ENCODE measurements at regions not wholly inside any gene's neighbourhood (a gene's known extent, or its start where the extent isn't known, plus 50 kb on each side); places are given as distances from the start of the nearest gene placed in this dataset.

- DNase-seq: no peak
Measured at GRCh38 chr2:220127311-220127710, 499.9 kb downstream of the SLC4A3 start.

- no peak for DNase-seq
Measured at GRCh38 chr2:220127876-220128275, 500.4 kb downstream of the SLC4A3 start.

GRCh38 chr2:220129391-220129790 is 502.0 kb downstream of the SLC4A3 start:
- DNase-seq: no peak

DNA sequence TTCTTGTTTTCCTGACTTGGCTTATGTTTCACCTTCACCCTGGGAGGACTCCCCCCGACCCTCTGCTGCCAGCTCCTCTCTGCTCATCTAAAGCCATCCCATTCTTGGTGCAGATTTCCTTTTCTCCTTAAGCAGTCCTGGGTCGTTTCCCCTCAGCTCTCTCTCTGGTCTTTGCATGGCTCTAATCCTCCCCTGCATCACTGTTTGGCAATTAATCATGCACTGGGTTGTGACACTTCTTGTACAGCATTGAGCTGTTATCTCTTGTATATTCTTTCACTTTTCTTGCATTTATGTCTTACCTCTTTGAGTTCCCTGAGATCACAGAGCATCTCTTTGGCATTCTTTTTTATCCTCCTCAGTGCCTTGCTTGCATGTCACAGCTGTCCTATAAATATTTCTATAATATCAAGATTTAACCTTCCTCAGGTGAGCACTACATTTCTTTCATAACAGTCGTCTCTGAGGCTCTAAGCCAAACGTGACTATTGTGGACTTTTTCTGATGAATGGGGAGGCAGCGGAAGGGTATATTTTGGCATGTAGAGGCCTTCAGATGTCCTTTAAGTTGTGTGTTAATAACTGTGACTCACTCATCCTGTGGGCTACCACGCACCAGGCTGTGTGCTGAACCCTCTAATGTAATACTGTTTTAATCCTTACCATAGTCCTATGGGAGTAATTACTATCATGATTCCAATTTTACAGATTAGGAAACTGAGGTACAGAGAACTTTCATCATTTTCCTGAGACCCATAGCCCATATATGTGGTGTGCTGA is 507.5 kb downstream of the SLC4A3 start:
- DNase-seq: no peak

- DNase-seq: no peak
Measured at GRCh38 chr2:220143336-220143735, 515.9 kb downstream of the SLC4A3 start.

GRCh38 chr2:220144411-220144810 is 517.0 kb downstream of the SLC4A3 start:
- DNase-seq: no peak

DNA sequence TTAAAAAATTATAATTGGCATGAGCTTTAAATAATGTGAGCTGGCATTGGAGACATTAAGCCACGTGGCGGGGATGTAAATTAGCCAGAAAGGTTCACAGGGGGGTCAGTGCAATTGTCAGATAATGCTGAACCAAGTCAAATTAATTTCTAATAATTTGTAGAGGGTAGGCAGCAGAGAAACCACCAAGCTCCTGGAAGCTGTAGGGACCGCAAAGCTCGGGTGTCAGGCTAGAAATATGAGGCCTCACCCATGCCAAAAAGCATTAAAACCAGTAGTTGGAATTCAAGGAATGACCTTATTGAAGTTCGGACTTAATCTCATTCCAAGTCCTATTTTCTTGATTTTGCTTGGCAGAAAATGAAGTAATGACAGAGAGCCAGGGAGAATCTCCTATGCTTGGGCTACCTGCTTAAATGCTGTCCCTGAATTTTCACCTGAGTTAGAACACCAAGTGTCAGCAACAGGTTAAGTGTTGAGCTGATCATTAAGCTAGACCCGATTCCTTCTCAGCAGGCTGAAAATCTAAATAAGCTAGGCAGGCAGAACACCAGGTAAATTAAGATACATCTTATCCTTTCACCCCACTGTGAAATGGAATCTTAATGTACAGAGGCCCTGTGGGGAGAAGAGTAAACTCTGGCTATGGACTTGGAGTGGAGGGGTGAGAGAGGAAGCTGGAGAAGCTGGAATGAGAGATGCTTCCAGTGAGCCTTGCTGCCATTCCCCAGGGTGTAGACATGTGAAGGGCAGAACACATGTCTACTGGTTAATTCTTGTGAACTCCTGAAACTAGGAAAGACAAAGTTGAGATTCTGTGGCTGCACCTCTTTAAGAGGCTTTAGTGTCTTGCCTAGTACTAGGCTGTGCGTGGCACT is 520.0 kb downstream of the SLC4A3 start:
- no peak for DNase-seq

- peak; percentile 38 for DNase-seq
Measured at GRCh38 chr2:220148471-220149248, 521.2 kb downstream of the SLC4A3 start.

DNA sequence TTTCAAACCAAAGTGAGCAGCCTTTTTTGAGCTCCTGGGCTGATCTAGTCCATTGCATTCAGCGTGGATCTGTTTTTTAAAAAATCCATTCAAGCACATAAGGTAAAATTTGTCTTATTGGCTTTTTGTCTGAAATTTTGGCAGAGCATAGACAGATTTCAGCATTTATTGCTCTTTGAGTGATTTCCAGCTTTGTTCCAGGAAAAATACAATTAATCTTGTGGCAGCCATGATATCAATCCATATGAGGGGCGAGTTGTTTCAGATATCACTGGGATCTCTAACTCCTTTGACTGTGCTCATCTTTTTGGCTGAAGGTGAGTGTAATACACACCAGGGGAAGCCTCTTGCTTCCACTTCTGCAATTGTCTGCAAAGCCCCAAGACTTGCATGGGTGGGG is 523.9 kb downstream of the SLC4A3 start:
- DNase-seq: peak; percentile 54

DNA sequence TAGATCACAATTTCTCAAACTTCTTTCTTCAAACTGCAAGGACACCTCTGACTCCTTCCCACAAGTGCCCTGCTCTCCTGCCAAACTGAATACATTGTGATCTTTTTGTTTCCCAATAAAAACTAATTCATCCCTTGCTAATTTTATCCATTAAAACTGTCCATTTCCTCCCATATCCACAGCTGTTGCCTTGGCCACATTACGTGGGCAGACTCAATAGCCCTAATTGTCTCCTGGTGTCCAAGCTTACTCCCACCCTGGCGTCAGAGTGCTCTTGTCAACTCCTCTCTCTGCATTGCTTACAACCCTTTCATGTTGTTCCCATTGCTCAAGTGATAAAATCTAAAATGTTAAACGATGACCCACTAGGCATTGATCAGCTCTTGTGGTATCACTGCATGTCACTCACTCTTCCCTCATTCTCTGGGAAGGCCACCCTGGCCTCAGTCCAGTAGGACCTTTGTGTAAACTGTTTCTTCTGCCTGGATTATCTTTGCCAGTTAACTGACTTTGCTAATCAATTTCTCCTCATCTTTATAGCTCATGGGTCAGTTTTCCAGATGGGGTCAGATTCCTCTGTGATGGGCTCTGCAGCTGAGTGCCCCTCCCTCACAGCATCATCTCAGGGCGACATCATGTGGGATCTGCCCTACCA is 525.0 kb downstream of the SLC4A3 start:
- DNase-seq: peak; percentile 54

DNA sequence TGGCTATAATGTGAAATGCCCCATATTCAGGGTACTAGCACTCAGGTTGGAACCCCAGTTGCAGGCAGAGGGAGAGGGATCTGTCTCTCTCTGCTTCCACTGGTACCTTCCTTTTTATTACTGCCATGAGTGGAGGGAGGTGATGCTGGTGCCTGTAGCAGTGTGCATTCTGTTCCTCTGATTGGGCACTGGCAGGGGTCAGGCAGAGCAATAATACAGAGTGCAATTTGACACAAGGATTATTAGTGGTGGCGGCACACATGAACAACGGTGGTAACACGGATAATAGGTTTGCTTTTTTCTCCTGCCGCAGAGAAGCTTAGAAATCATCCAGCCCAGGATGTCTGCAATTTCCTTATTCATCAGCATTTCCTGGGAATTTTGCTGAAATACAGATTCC is 525.7 kb downstream of the SLC4A3 start:
- no peak for DNase-seq

DNA sequence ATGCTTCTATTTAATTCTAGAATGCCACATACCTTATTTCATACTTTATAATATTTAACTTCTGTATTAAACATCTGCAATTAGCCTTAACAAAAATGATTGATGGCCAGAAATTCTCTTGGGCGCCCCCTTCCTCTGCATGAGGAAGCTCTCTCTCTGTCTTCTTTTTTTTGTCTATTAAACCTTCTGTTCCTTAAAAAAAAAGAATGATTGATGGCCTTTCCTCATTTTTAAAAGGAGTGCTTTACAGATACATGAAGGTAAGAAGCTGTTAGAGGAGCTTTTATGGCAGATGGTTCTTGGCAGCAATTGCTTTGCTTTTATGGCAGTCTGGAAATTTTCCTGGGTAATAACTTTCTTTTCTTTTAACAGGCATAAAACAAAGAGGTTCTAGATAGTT is 526.9 kb downstream of the SLC4A3 start:
- no peak for DNase-seq

- DNase-seq: no peak
Measured at GRCh38 chr2:220157312-220157711, 529.9 kb downstream of the SLC4A3 start.

DNA sequence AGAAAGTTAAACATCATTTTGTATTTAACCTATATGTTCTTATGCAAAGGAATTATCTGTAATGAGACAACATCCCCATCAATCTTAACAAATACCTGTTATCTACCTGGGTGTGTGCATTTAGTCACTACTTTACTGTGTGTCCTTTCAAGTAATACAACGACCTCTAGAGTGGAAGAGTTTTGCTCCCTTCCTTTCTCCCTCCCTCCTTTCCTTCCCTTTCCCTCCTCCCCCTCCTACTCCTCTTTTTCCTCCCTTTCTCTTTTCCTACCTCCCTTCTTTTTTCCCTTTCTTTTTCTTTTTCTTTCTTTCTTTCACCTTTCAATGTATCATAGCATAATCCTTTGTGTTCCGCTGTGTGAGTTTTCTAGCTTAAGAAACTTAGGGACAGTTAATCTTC is 532.3 kb downstream of the SLC4A3 start:
- DNase-seq: no peak

- DNase-seq: no peak
Measured at GRCh38 chr2:220162320-220162719, 534.9 kb downstream of the SLC4A3 start.

DNA sequence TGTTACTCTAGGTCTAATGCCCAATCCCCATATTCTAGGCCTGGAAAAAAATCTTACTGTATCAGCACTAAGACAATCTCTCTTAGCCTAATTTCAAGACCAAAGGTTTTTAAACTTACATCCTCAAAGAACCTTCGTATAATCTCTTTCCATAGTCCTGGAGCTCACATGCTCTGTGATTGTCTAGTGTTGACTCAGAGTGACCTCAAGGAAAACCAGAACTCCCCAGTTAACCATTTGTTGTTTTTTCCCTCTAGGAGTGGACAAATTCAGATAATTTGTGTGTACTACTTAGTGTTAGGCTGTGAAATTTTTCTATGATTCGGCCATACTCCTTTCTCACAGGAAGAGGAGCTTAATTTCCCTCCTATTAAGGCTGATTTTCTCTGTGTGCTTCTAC is 536.1 kb downstream of the SLC4A3 start:
- DNase-seq: no peak

DNA sequence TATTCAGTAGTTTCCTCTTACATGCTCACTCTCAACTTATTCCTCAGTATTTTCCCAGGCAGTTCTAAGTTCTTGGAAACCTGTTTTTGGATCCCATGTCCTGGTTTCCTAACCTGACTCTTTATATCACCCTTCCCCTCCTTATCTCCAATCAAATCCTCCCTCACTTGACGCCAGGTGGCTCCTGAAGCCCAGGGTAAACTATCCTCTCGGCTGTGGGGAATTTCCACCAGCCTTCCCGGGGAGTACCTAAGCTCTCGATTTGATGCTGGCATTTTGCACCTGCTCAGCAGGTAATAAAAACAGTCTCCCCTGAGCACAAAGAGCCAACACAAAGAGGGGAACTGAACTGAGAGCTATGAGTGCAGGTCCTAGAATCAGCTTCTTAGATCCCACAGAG is 538.0 kb downstream of the SLC4A3 start:
- no peak for DNase-seq

DNA sequence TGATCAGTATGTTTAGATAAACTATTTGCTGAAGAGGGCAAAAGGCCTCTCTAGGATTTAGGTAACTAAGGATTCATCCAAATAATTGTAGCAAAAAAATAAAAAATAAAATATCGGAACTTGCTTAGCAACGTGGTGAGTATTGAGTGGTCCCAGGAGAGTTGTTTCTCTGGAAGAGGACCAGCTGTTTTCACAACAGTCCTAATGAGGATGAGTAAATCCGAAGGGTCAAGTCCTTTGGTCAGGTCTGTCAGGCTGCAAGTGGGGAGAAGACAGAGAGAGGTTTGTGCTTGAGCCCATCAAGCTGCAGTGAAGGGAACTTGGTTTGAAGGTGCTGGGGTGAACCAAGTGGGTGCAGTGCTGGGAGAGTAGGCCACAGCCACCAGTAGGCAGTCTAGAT is 539.2 kb downstream of the SLC4A3 start:
- no peak for DNase-seq

GRCh38 chr2:220167956-220168355 is 540.5 kb downstream of the SLC4A3 start:
- DNase-seq: no peak

DNA sequence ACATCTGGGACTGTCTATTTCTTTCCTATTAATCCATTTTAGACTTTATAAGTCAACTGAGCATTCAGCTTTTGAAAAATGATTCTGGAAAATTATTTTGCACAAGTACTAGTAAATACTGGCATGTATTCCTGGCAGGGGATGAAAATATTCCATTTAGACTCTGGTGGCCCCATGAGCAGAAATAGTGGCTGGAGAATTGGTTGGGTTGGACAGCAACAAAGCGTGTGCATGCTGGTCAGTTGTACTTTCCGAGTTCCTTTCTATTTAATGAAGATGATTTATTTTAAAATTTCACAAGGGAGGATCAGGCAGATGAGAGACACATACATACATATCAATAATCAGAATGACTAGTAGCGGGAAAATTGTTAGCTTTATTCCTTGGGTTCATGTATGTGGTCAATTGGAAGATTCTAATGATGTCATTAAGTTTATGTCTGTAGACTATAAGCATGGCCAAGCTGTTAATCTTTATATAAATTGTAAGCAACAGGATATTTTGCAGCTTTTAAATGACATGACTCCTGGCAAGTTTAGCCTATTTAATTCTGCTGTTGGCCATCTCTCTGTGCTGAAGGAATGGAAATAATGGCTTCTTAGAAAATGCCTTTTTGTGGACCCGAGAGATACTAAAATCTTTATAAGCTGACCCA is 541.6 kb downstream of the SLC4A3 start:
- DNase-seq: peak; percentile 86

DNA sequence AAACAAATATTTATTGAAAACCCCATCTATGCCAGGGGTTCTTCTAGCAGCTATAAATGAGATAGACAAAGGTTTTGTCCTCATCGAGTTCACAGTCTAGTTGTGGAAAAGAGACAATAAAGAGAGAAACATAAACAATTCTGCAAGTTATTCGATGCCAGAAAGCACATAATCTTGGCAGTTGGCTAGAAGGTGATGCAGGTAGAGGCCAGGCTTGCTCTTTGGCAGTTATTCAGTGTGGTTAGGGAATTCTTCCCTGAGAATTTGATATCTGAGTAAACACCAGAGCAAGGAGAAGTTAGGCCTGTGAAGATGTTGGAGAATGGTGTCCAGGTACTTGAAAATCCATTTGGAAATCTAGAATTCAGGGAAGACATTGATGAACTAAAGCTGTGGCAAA is 547.4 kb downstream of the SLC4A3 start:
- no peak for DNase-seq

DNA sequence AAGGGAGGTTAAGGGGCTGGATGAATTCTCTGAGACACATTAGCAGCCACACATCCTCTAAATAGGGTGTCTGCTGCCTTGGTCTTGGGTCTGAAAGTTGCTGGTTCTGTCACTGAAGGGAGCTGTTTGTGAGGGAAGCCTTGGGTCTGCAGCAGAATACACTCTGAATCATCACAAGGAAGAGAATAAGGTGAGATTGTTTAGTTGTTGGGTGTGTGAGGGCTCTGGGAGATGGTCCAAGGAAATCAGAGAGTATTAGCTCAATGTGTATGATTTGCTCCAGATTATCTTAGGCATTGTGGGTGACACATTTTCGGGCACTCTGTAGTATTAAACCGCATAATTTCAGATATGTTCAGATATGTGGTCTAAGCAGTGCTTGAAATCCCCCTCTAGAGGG is 548.5 kb downstream of the SLC4A3 start:
- DNase-seq: no peak
